SK-N-SH (cell line): ENCODE measurements at regions not wholly inside any gene's neighbourhood (a gene's known extent, or its start where the extent isn't known, plus 50 kb on each side); places are given as distances from the start of the nearest gene placed in this dataset.

Source experiments
- EP300 ChIP-seq, 2 experiments: IDR thresholded peaks; 2 replicates each; pipeline versions ENCODE4 v1.4.0 to v1.6.1; 2012; ENCODE audit warnings: borderline replicate concordance in 1 of 2, low read depth in 1 of 2, low read length in 1 of 2
- GATA2 ChIP-seq: sonication (generic); formaldehyde crosslinking; IDR thresholded peaks from 2 replicates; pipeline ENCODE4 v1.5.0; 2020; ENCODE audit warnings: mild to moderate bottlenecking, missing genetic modification reagents
- JUND ChIP-seq: IDR thresholded peaks from 2 replicates; pipeline ENCODE4 v1.4.0; 2012
- RAD21 ChIP-seq: IDR thresholded peaks from 2 replicates; pipeline ENCODE4 v1.6.1; 2012; ENCODE audit warnings: mild to moderate bottlenecking, low read length
- TF ChIP-seq, protein P1 (sequence below): fragments of 200-600 bp; sonication (generic); IDR thresholded peaks from 2 replicates; pipeline ENCODE4 v1.6.1; 2017; ENCODE audit warnings: antibody characterized with exemption, mild to moderate bottlenecking, moderate library complexity

DNA sequence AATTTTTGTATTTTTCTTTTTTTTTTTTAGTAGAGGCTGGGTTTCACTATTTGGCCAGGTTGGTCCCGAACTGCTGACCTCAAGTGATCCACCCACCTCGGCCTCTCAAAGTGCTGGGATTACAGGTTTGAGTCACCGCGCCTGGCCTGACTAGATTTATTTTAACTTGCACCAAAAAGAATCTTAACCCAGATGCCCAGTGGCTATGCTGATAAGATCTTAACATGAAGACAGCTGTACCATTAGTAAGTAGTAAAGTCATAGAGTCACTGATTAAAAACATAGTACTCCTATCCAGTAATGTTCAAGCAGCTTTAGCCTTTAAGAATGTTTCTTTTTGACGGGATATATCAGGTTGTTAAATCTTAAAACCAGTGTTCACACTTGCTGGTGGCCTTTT is 1061.8 kb upstream of the FLRT2 start:
- TF ChIP-seq, protein P1, sequence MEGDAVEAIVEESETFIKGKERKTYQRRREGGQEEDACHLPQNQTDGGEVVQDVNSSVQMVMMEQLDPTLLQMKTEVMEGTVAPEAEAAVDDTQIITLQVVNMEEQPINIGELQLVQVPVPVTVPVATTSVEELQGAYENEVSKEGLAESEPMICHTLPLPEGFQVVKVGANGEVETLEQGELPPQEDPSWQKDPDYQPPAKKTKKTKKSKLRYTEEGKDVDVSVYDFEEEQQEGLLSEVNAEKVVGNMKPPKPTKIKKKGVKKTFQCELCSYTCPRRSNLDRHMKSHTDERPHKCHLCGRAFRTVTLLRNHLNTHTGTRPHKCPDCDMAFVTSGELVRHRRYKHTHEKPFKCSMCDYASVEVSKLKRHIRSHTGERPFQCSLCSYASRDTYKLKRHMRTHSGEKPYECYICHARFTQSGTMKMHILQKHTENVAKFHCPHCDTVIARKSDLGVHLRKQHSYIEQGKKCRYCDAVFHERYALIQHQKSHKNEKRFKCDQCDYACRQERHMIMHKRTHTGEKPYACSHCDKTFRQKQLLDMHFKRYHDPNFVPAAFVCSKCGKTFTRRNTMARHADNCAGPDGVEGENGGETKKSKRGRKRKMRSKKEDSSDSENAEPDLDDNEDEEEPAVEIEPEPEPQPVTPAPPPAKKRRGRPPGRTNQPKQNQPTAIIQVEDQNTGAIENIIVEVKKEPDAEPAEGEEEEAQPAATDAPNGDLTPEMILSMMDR = no peak
- no peak for TF ChIP-seq RAD21
- TF ChIP-seq EP300 (IDR thresholded peaks at IDR 0.05; ENCODE audit: borderline replicate concordance in 1 of 2, low read depth in 1 of 2, low read length in 1 of 2) = 0 out of 4 replicates have a peak, but pooled peaks of 1 of the 2 experiments have one; percentile 18
- TF ChIP-seq JUND = peak; percentile 50
- no peak for TF ChIP-seq GATA2 (CRISPR knock-in tag)
